ENCODE measurements at regions not wholly inside any gene's neighbourhood (a gene's known extent, or its start where the extent isn't known, plus 50 kb on each side); places are given as distances from the start of the nearest gene placed in this dataset.
"Not testable (repeated sequence)": the region's sequence is repeated elsewhere in the genome, so short reads cannot be mapped to it uniquely, and the experiment has no call there.

GRCh38 chr2:51899643-51900042 is 867.7 kb upstream of the NRXN1 start:
- Histone ChIP-seq H3K27ac (replicated peaks; ENCODE audit: low read length) (no peak overlapping the region), H2BK120ac (ENCODE audit: low read depth, low read length) (no peak overlapping the region), H4K91ac (ENCODE audit: low read depth, low read length, poor library complexity) (no peak overlapping the region), H3K9me3 (replicated peaks in 1 of 2; ENCODE audit: control insufficient read depth in 2 of 2, insufficient read depth in 1 of 2, low read depth in 1 of 2, low read length in 2 of 2) (peaks cover 0 to 3% of the 10 kb centered on the region in 2 donors), H2AK5ac (ENCODE audit: low read depth, low read length) (no peak overlapping the region), H3K79me1 (ENCODE audit: low read depth, low read length) (no peaks in the 10 kb centered on the region), H2AFZ (ENCODE audit: low read length) (no peak overlapping the region), H3K23ac (ENCODE audit: low read depth, low read length, poor library complexity) (no peak overlapping the region), H3K18ac (ENCODE audit: low read length) (no peak overlapping the region), H3K4me1 (ENCODE audit: control insufficient read depth in 2 of 2, insufficient read depth in 1 of 2, low read depth in 1 of 2, low read length in 2 of 2) (no peaks in the 10 kb centered on the region), H3K14ac (ENCODE audit: low read length) (no peak overlapping the region), H3K4ac (ENCODE audit: low read length) (no peak overlapping the region), H2BK15ac (ENCODE audit: low read length) (no peak overlapping the region), H2BK5ac (ENCODE audit: low read length) (no peak overlapping the region), H3K27me3 (ENCODE audit: control insufficient read depth in 3 of 3, insufficient read depth in 3 of 3, low read depth in 1 of 3, low read length in 3 of 3) (no peaks in the 10 kb centered on the region), H3K36me3 (replicated peaks in 1 of 2; ENCODE audit: control insufficient read depth in 2 of 2, insufficient read depth in 2 of 2, low read length in 2 of 2) (no peaks in the 10 kb centered on the region), H4K8ac (ENCODE audit: low read depth, low read length) (no peak overlapping the region), H3K9ac (ENCODE audit: low read depth, low read length, poor library complexity) (no peak overlapping the region), H2BK12ac (ENCODE audit: low read length) (no peak overlapping the region), H3K4me2 (ENCODE audit: insufficient read depth, low read length, poor library complexity, severe bottlenecking) (no peak overlapping the region), H3K4me3 (ENCODE audit: low read length in 2 of 2) (no peak overlapping the region)
- DNase-seq (ENCODE audit: low spot score) = no peak

- not testable (repeated sequence) for H3K36me3 ChIP-seq (replicated peaks in 1 of 2; ENCODE audit: control insufficient read depth in 2 of 2, insufficient read depth in 2 of 2, low read length in 2 of 2); H3K23ac ChIP-seq (ENCODE audit: low read depth, low read length, poor library complexity); DNase-seq (ENCODE audit: low spot score); H2AFZ ChIP-seq (ENCODE audit: low read length); H2BK120ac ChIP-seq (ENCODE audit: low read depth, low read length); H2BK12ac ChIP-seq (ENCODE audit: low read length); H2BK5ac ChIP-seq (ENCODE audit: low read length); H3K27me3 ChIP-seq (ENCODE audit: control insufficient read depth in 3 of 3, insufficient read depth in 3 of 3, low read depth in 1 of 3, low read length in 3 of 3); H3K4me3 ChIP-seq (ENCODE audit: low read length in 2 of 2); H3K18ac ChIP-seq (ENCODE audit: low read length); H2AK5ac ChIP-seq (ENCODE audit: low read depth, low read length); H3K9ac ChIP-seq (ENCODE audit: low read depth, low read length, poor library complexity); H3K14ac ChIP-seq (ENCODE audit: low read length); H2BK15ac ChIP-seq (ENCODE audit: low read length); H3K4ac ChIP-seq (ENCODE audit: low read length); H3K4me2 ChIP-seq (ENCODE audit: insufficient read depth, low read length, poor library complexity, severe bottlenecking); H3K4me1 ChIP-seq (ENCODE audit: control insufficient read depth in 2 of 2, insufficient read depth in 1 of 2, low read depth in 1 of 2, low read length in 2 of 2); H3K9me3 ChIP-seq (replicated peaks in 1 of 2; ENCODE audit: control insufficient read depth in 2 of 2, insufficient read depth in 1 of 2, low read depth in 1 of 2, low read length in 2 of 2); H3K79me1 ChIP-seq (ENCODE audit: low read depth, low read length); H4K8ac ChIP-seq (ENCODE audit: low read depth, low read length); H4K91ac ChIP-seq (ENCODE audit: low read depth, low read length, poor library complexity); H3K27ac ChIP-seq (replicated peaks; ENCODE audit: low read length)
- no CpG with 5 or more reads among the region's 3 CpGs for WGBS, 2 donors (ENCODE audit: extremely low coverage in 2 of 2, insufficient read length in 2 of 2, insufficient replicate concordance in 1 of 2)
Measured at GRCh38 chr2:51894584-51894983, 862.7 kb upstream of the NRXN1 start.

GRCh38 chr2:51888120-51888519 is 856.2 kb upstream of the NRXN1 start:
- Histone ChIP-seq H3K27ac (replicated peaks; ENCODE audit: low read length) (no peak overlapping the region), H3K23ac (ENCODE audit: low read depth, low read length, poor library complexity) (no peak overlapping the region), H3K9me3 (replicated peaks in 1 of 2; ENCODE audit: control insufficient read depth in 2 of 2, insufficient read depth in 1 of 2, low read depth in 1 of 2, low read length in 2 of 2) (no peaks in the 10 kb centered on the region), H3K4me3 (ENCODE audit: low read length in 2 of 2) (no peak overlapping the region), H4K91ac (ENCODE audit: low read depth, low read length, poor library complexity) (no peak overlapping the region), H2BK120ac (ENCODE audit: low read depth, low read length) (no peak overlapping the region), H3K4ac (ENCODE audit: low read length) (no peak overlapping the region), H2AFZ (ENCODE audit: low read length) (no peak overlapping the region), H3K4me1 (ENCODE audit: control insufficient read depth in 2 of 2, insufficient read depth in 1 of 2, low read depth in 1 of 2, low read length in 2 of 2) (no peaks in the 10 kb centered on the region), H3K4me2 (ENCODE audit: insufficient read depth, low read length, poor library complexity, severe bottlenecking) (no peak overlapping the region), H3K14ac (ENCODE audit: low read length) (no peak overlapping the region), H2AK5ac (ENCODE audit: low read depth, low read length) (no peak overlapping the region), H4K8ac (ENCODE audit: low read depth, low read length) (no peak overlapping the region), H3K27me3 (ENCODE audit: control insufficient read depth in 3 of 3, insufficient read depth in 3 of 3, low read depth in 1 of 3, low read length in 3 of 3) (no peaks in the 10 kb centered on the region), H3K18ac (ENCODE audit: low read length) (no peak overlapping the region), H2BK15ac (ENCODE audit: low read length) (no peak overlapping the region), H3K79me1 (ENCODE audit: low read depth, low read length) (no peaks in the 10 kb centered on the region), H3K36me3 (replicated peaks in 1 of 2; ENCODE audit: control insufficient read depth in 2 of 2, insufficient read depth in 2 of 2, low read length in 2 of 2) (no peaks in the 10 kb centered on the region), H2BK5ac (ENCODE audit: low read length) (no peak overlapping the region), H3K9ac (ENCODE audit: low read depth, low read length, poor library complexity) (no peak overlapping the region), H2BK12ac (ENCODE audit: low read length) (no peak overlapping the region)
- no peak for DNase-seq (ENCODE audit: low spot score)
- no CpG with 5 or more reads among the region's 1 CpG for WGBS, 2 donors (ENCODE audit: extremely low coverage in 2 of 2, insufficient read length in 2 of 2, insufficient replicate concordance in 1 of 2)

- H3K18ac ChIP-seq (ENCODE audit: low read length) = no peak overlapping the region
- no peaks in the 10 kb centered on the region for H3K4me1 ChIP-seq (ENCODE audit: control insufficient read depth in 2 of 2, insufficient read depth in 1 of 2, low read depth in 1 of 2, low read length in 2 of 2)
- no peaks in the 10 kb centered on the region for H3K36me3 ChIP-seq (replicated peaks in 1 of 2; ENCODE audit: control insufficient read depth in 2 of 2, insufficient read depth in 2 of 2, low read length in 2 of 2)
- no peak overlapping the region for H2AK5ac ChIP-seq (ENCODE audit: low read depth, low read length)
- H3K79me1 ChIP-seq (ENCODE audit: low read depth, low read length) = no peaks in the 10 kb centered on the region
- no peak overlapping the region for H2BK12ac ChIP-seq (ENCODE audit: low read length)
- H4K91ac ChIP-seq (ENCODE audit: low read depth, low read length, poor library complexity) = no peak overlapping the region
- no peak overlapping the region for H2BK5ac ChIP-seq (ENCODE audit: low read length)
- H3K4me3 ChIP-seq (ENCODE audit: low read length in 2 of 2) = no peak overlapping the region
- H3K23ac ChIP-seq (ENCODE audit: low read depth, low read length, poor library complexity) = no peak overlapping the region
- no peaks in the 10 kb centered on the region for H3K27me3 ChIP-seq (ENCODE audit: control insufficient read depth in 3 of 3, insufficient read depth in 3 of 3, low read depth in 1 of 3, low read length in 3 of 3)
- no peak overlapping the region for H3K9ac ChIP-seq (ENCODE audit: low read depth, low read length, poor library complexity)
- WGBS, 2 donors (ENCODE audit: extremely low coverage in 2 of 2, insufficient read length in 2 of 2, insufficient replicate concordance in 1 of 2) = no CpG with 5 or more reads among the region's 3 CpGs
- H3K14ac ChIP-seq (ENCODE audit: low read length) = no peak overlapping the region
- H3K9me3 ChIP-seq (replicated peaks in 1 of 2; ENCODE audit: control insufficient read depth in 2 of 2, insufficient read depth in 1 of 2, low read depth in 1 of 2, low read length in 2 of 2) = no peaks in the 10 kb centered on the region
- no peak overlapping the region for H2BK120ac ChIP-seq (ENCODE audit: low read depth, low read length)
- no peak for DNase-seq (ENCODE audit: low spot score)
- no peak overlapping the region for H3K4ac ChIP-seq (ENCODE audit: low read length)
- no peak overlapping the region for H3K4me2 ChIP-seq (ENCODE audit: insufficient read depth, low read length, poor library complexity, severe bottlenecking)
- H4K8ac ChIP-seq (ENCODE audit: low read depth, low read length) = no peak overlapping the region
- H2AFZ ChIP-seq (ENCODE audit: low read length) = no peak overlapping the region
- H3K27ac ChIP-seq (replicated peaks; ENCODE audit: low read length) = no peak overlapping the region
- H2BK15ac ChIP-seq (ENCODE audit: low read length) = no peak overlapping the region
Measured at GRCh38 chr2:51881673-51882072, 849.7 kb upstream of the NRXN1 start.

Measured in neuronal stem cell (in vitro differentiated cells).